HepG2 (cell line): ENCODE measurements at regions not wholly inside any gene's neighbourhood (a gene's known extent, or its start where the extent isn't known, plus 50 kb on each side); places are given as distances from the start of the nearest gene placed in this dataset.
A peak's percentile ranks its signal among the peaks of the same experiment; 100 is the strongest.

Experiments
- ATAC-seq: fragments of 200-7000 bp; cut with Tn5 transposase; 3 replicates; pipeline ENCODE4 v1.9.1; 2020; ENCODE audit warnings: mild to moderate bottlenecking, moderate library complexity
- BruUV-seq: library from RNA; stranded (reverse); fragments of 400-500 nt; replicated peaks from 2 replicates; lab custom pipeline; 2021; lab: Mats Ljungman, UMichigan
- CTCF ChIA-PET: fragments of 300-600 bp; formaldehyde crosslinking; extraction: SDS; loops from one replicate; lab custom pipeline; 2021; ENCODE audit warnings: low total read pairs, inconsistent platforms, low intra/inter-chr PET ratio; lab: Yijun Ruan, JAX
- POLR2A ChIA-PET: fragments of 350-600 bp; sonication (Branson Sonifier 250); formaldehyde crosslinking; loops from one replicate; lab custom pipeline; 2020; ENCODE audit warnings: antibody characterized with exemption, inconsistent platforms; lab: Yijun Ruan, JAX
- DNase-seq: peaks from one replicate; pipeline ENCODE4 v3.0.0-alpha.2; 2015; ENCODE audit warnings: low spot score
- FAIRE-seq: peaks from 3 replicates; lab custom pipeline; 2011; peaks lifted over from hg19 to GRCh38; lab: Jason Lieb, UNC
- H2AFZ ChIP-seq: one replicate; pipeline ENCODE4 v1.6.1; 2011; ENCODE audit warnings: low read length, inconsistent platforms
- H3K27ac ChIP-seq: fragments of 300-600 bp; 3 replicates; pipeline ENCODE4 v1.8.0; 2011; ENCODE audit warnings: mixed run types, mild to moderate bottlenecking, mixed read lengths, low read length, inconsistent platforms; ENCODE audit not compliant: insufficient read depth; ENCODE audit errors: extremely low read length
- H3K27me3 ChIP-seq, 2 experiments: fragments of 200-600 bp in 1 of 2; 2 replicates in 1 of 2; 3 replicates in 1 of 2; pipeline versions ENCODE4 v1.6.0 to v1.8.0; 2011; ENCODE audit warnings: low read length in 2 of 2, mild to moderate bottlenecking in 2 of 2, moderate library complexity in 2 of 2, inconsistent platforms in 1 of 2; ENCODE audit not compliant: insufficient read depth in 2 of 2, control insufficient read depth in 1 of 2
- H3K36me3 ChIP-seq, 2 experiments: fragments of 200-600 bp in 1 of 2; replicated peaks in 1 of 2; 2 replicates in 1 of 2; 3 replicates in 1 of 2; pipeline versions ENCODE4 v1.5.1 to v1.8.0; 2011; ENCODE audit warnings: low read length in 2 of 2, inconsistent platforms in 1 of 2; ENCODE audit not compliant: insufficient read depth in 2 of 2, control insufficient read depth in 1 of 2
- H3K4me1 ChIP-seq: 2 replicates; pipeline ENCODE4 v1.5.1; 2012; ENCODE audit warnings: low read length, inconsistent platforms; ENCODE audit not compliant: insufficient read depth
- H3K4me2 ChIP-seq: 2 replicates; pipeline ENCODE4 v1.6.0; 2011; ENCODE audit warnings: low read depth, low read length, inconsistent platforms
- H3K4me3 ChIP-seq, 3 experiments: fragments of 200-600 bp in 1 of 3; sonication (generic), shearing (Covaris generic) in 1 of 3; replicated peaks in 1 of 3; 2 replicates each; pipeline ENCODE4 v1.5.1; 2011 to 2016; ENCODE audit warnings: low read length in 3 of 3, inconsistent platforms in 2 of 3, low read depth in 2 of 3, mild to moderate bottlenecking in 2 of 3, control low read depth in 1 of 3, mixed read lengths in 1 of 3; ENCODE audit not compliant: insufficient read depth in 1 of 3
- H3K79me2 ChIP-seq: one replicate; pipeline ENCODE4 v1.6.1; 2011; ENCODE audit warnings: low read length, inconsistent platforms; ENCODE audit not compliant: insufficient read depth
- H3K9ac ChIP-seq: 2 replicates; pipeline ENCODE4 v1.6.0; 2011; ENCODE audit warnings: mild to moderate bottlenecking, low read depth, low read length, inconsistent platforms; ENCODE audit not compliant: insufficient read depth
- H3K9me3 ChIP-seq: 2 replicates; pipeline ENCODE4 v1.5.1; 2012; ENCODE audit warnings: mild to moderate bottlenecking, low read length
- H4K20me1 ChIP-seq: 2 replicates; pipeline ENCODE4 v1.6.0; 2011; ENCODE audit warnings: inconsistent platforms, mild to moderate bottlenecking, low read length, moderate library complexity; ENCODE audit not compliant: insufficient read depth
- AHR ChIP-seq: IDR thresholded peaks from 2 replicates; pipeline ENCODE4 v1.6.1; 2018; ENCODE audit warnings: missing genetic modification reagents, missing compliant biosample characterization
- DPF2 ChIP-seq: sonication (generic); formaldehyde crosslinking; IDR thresholded peaks from 2 replicates; pipeline ENCODE4 v1.4.0; 2020; ENCODE audit warnings: mild to moderate bottlenecking, low read depth, missing genetic modification reagents, borderline replicate concordance
- KLF11 ChIP-seq: IDR thresholded peaks from 2 replicates; pipeline ENCODE4 v1.6.1; 2016; ENCODE audit warnings: missing compliant biosample characterization
- MAFF ChIP-seq: IDR thresholded peaks from 2 replicates; pipeline ENCODE4 v1.6.1; 2011; ENCODE audit warnings: low read depth, low read length, improper control_type of control experiment
- MAFK ChIP-seq, 2 experiments: IDR thresholded peaks in 1 of 2; conservative IDR thresholded peaks in 1 of 2; 2 replicates each; pipeline ENCODE4 v1.6.1; 2011; ENCODE audit warnings: improper control_type of control experiment in 2 of 2, low read length in 2 of 2
- NFYC ChIP-seq: IDR thresholded peaks from 2 replicates; pipeline ENCODE4 v1.6.1; 2016; ENCODE audit warnings: missing genetic modification reagents, missing compliant biosample characterization
- NR1H2 ChIP-seq: sonication (generic); formaldehyde crosslinking; IDR thresholded peaks from 2 replicates; pipeline ENCODE4 v1.8.1; 2022; ENCODE audit warnings: low read depth, missing genetic modification reagents, borderline replicate concordance
- RFX3 ChIP-seq: IDR thresholded peaks from 2 replicates; pipeline ENCODE4 v1.6.1; 2016; ENCODE audit warnings: missing biosample characterization, missing genetic modification reagents
- U2AF1 ChIP-seq: fragments of 200-400 bp; formaldehyde crosslinking; optimal IDR thresholded peaks from 2 replicates; pipeline ENCODE3; 2017; ENCODE audit warnings: mild to moderate bottlenecking, low read depth, low read length
- WGBS: methylation state at CpG from one replicate; pipeline ENCODE4 v1.1.6; 2017; ENCODE audit warnings: low lambda C conversion rate; 5-methylcytosine and 5-hydroxymethylcytosine counted together
- in situ Hi-C: cut with HindIII; loops from 2 replicates; pipeline ENCODE4 v1.10.0; 2017; ENCODE audit warnings: low pct_unique_long_range_greater_than_20kb; ENCODE audit not compliant: extremely low pct_ligation_motif_present
- intact Hi-C: fragments of 100-400 bp; cut with micrococcal nuclease; formaldehyde crosslinking; loops from one replicate; pipeline ENCODE4 v1.10.0; 2022; ENCODE audit not compliant: unreplicated experiment
- TF ChIP-seq, protein P1 (sequence below): sonication (generic); formaldehyde crosslinking; IDR thresholded peaks from 2 replicates; pipeline ENCODE4 v1.9.0; 2021; ENCODE audit warnings: missing genetic modification reagents, borderline replicate concordance
- TF ChIP-seq, protein P2 (sequence below), 2 experiments: sonication (generic) in 1 of 2; formaldehyde crosslinking in 1 of 2; IDR thresholded peaks; 2 replicates each; pipeline versions ENCODE4 v1.6.1 to v1.9.0; 2014 to 2022; ENCODE audit warnings: antibody characterized with exemption in 1 of 2, borderline replicate concordance in 1 of 2, inconsistent platforms in 1 of 2, low read depth in 1 of 2, missing genetic modification reagents in 1 of 2

DNA sequence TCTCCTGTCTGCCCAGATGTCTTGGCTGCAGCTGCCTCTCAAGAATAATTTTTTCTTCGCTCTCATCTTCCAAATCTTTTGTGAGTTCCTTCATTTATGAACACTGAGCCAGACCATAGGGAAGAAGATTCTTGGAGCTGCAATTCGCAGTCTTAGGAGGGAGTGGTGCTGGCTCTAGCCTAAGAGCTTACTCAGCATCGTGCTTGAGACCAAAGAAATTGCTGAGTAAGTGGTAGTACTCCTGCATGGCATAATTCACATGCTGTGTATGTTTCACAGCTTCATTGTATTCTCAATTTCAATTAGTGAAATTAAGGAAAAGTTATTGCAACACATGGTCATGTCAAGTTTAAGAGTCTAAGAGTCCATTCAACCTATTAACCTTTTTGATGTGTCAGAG is 771.7 kb downstream of the ADCYAP1 start:
- Histone ChIP-seq H3K4me1 (no peaks in the 10 kb centered on the region), H3K4me3 (no peak overlapping the region), H3K79me2 (no peaks in the 10 kb centered on the region), H3K36me3 (no peaks in the 10 kb centered on the region), H3K9me3 (no peaks in the 10 kb centered on the region), H3K9ac (no peak overlapping the region), H3K27me3 (0 out of 5 replicates have a peak, but pooled peaks cover 0 to 1% of the 10 kb centered on the region in 2 experiments), H3K4me2 (no peak overlapping the region), H3K27ac (no peak overlapping the region), H2AFZ (no peak overlapping the region), H4K20me1 (no peaks in the 10 kb centered on the region)
- ChIA-PET POLR2A (no interaction called here), CTCF (no interaction called here)
- intact Hi-C loops (no loop called here), in situ Hi-C loops (no loop called here)
- no peak for FAIRE-seq
- BruUV-seq, result no TSS peak
- 5% methylated on average over 3 of the region's 3 CpGs for WGBS
- TF ChIP-seq U2AF1 (no peak), AHR (CRISPR knock-in tag) (no peak), DPF2 (CRISPR knock-in tag) (no peak), MAFF (peak; percentile 81), NFYC (CRISPR knock-in tag) (no peak), KLF11 (CRISPR knock-in tag) (no peak), NR1H2 (no peak), RFX3 (CRISPR knock-in tag) (no peak), MAFK (conservative IDR thresholded peaks at IDR 0.05 in 1 of 2, IDR thresholded peaks at IDR 0.05 in 1 of 2; ENCODE audit: low read length in 2 of 2) (peak; percentile 71 to 81)
- TF ChIP-seq, protein P1, sequence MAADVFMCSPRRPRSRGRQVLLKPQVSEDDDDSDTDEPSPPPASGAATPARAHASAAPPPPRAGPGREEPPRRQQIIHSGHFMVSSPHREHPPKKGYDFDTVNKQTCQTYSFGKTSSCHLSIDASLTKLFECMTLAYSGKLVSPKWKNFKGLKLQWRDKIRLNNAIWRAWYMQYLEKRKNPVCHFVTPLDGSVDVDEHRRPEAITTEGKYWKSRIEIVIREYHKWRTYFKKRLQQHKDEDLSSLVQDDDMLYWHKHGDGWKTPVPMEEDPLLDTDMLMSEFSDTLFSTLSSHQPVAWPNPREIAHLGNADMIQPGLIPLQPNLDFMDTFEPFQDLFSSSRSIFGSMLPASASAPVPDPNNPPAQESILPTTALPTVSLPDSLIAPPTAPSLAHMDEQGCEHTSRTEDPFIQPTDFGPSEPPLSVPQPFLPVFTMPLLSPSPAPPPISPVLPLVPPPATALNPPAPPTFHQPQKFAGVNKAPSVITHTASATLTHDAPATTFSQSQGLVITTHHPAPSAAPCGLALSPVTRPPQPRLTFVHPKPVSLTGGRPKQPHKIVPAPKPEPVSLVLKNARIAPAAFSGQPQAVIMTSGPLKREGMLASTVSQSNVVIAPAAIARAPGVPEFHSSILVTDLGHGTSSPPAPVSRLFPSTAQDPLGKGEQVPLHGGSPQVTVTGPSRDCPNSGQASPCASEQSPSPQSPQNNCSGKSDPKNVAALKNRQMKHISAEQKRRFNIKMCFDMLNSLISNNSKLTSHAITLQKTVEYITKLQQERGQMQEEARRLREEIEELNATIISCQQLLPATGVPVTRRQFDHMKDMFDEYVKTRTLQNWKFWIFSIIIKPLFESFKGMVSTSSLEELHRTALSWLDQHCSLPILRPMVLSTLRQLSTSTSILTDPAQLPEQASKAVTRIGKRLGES (CRISPR knock-in tag), result no peak
- TF ChIP-seq, protein P2, sequence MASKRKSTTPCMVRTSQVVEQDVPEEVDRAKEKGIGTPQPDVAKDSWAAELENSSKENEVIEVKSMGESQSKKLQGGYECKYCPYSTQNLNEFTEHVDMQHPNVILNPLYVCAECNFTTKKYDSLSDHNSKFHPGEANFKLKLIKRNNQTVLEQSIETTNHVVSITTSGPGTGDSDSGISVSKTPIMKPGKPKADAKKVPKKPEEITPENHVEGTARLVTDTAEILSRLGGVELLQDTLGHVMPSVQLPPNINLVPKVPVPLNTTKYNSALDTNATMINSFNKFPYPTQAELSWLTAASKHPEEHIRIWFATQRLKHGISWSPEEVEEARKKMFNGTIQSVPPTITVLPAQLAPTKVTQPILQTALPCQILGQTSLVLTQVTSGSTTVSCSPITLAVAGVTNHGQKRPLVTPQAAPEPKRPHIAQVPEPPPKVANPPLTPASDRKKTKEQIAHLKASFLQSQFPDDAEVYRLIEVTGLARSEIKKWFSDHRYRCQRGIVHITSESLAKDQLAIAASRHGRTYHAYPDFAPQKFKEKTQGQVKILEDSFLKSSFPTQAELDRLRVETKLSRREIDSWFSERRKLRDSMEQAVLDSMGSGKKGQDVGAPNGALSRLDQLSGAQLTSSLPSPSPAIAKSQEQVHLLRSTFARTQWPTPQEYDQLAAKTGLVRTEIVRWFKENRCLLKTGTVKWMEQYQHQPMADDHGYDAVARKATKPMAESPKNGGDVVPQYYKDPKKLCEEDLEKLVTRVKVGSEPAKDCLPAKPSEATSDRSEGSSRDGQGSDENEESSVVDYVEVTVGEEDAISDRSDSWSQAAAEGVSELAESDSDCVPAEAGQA (IDR thresholded peaks at IDR 0.05; ENCODE audit: low read depth), result no peak
- TF ChIP-seq, protein P2 (CRISPR knock-in tag; IDR thresholded peaks at IDR 0.05; ENCODE audit: borderline replicate concordance), result no peak
- ATAC-seq, result no peak
- DNase-seq, result no peak
